ENCODE measurements at regions not wholly inside any gene's neighbourhood (a gene's known extent, or its start where the extent isn't known, plus 50 kb on each side); places are given as distances from the start of the nearest gene placed in this dataset.

GRCh38 chr10:118917701-118918100 lies 111.8 kb upstream of the NANOS1 start:
- TF ChIP-seq CTCF (IDR thresholded peaks at IDR 0.05), result no peak
- TF ChIP-seq EZH2phosphoT487 (IDR thresholded peaks at IDR 0.05), result no peak
- no peak for TF ChIP-seq EZH2 (IDR thresholded peaks at IDR 0.05)
